ENCODE measurements at regions not wholly inside any gene's neighbourhood (a gene's known extent, or its start where the extent isn't known, plus 50 kb on each side); places are given as distances from the start of the nearest gene placed in this dataset.

- no TSS peak for BruUV-seq (replicated peaks)
- Histone ChIP-seq H3K27me3 (ENCODE audit: insufficient read depth, low read length) (no peaks in the 10 kb centered on the region), H3K9me3 (ENCODE audit: control insufficient read depth in 1 of 2, insufficient read depth in 1 of 2, low read depth in 1 of 2, low read length in 2 of 2) (no peaks in the 10 kb centered on the region), H2AFZ (ENCODE audit: low read depth, low read length, poor library complexity, severe bottlenecking) (no peak overlapping the region), H3K9ac (ENCODE audit: low read length) (no peak overlapping the region), H3K4me2 (ENCODE audit: low read length) (no peak overlapping the region), H4K20me1 (ENCODE audit: insufficient read depth) (no peaks in the 10 kb centered on the region), H3K27ac (ENCODE audit: low read depth, low read length) (no peak overlapping the region), H3K36me3 (ENCODE audit: control insufficient read depth in 1 of 2, insufficient read depth in 2 of 2, low read length in 2 of 2) (no peaks in the 10 kb centered on the region), H3K79me2 (ENCODE audit: insufficient read depth, low read length) (no peaks in the 10 kb centered on the region), H3K4me3 (replicated peaks in 1 of 2; ENCODE audit: low read depth in 1 of 2, low read length in 2 of 2) (no peak overlapping the region), H3K9me2 (ENCODE audit: insufficient read depth) (no peaks in the 10 kb centered on the region; the same call in 1 of the 2 replicates), H3K4me1 (ENCODE audit: control insufficient read depth in 1 of 2, insufficient read depth in 2 of 2, low read length in 2 of 2) (peaks cover 0 to 6% of the 10 kb centered on the region in 2 experiments; a peak in 2 of 4 replicates)
- ChIA-PET RAD21 (ENCODE audit: low non-redundant PET in 1 of 2, low total read pairs in 2 of 2, uncharacterized antibody in 2 of 2, unreplicated experiment in 2 of 2) (no interaction called here), CTCF (no interaction called here), POLR2A (no interaction called here)
- ATAC-seq, result no peak
- TF ChIP-seq EGR1 (IDR thresholded peaks at IDR 0.05; ENCODE audit: low read depth) (no peak), CEBPB (IDR thresholded peaks at IDR 0.05; ENCODE audit: low read depth) (no peak), SIN3A (IDR thresholded peaks at IDR 0.05; ENCODE audit: low read depth) (no peak), SRF (IDR thresholded peaks at IDR 0.05; ENCODE audit: low read depth) (no peak), ZNF274 (IDR thresholded peaks at IDR 0.05; ENCODE audit: low read depth, low read length) (no peak), ATF3 (IDR thresholded peaks at IDR 0.05) (no peak), EZH2phosphoT487 (IDR thresholded peaks at IDR 0.05; ENCODE audit: borderline replicate concordance) (no peak), TCF7L2 (IDR thresholded peaks at IDR 0.05; ENCODE audit: borderline replicate concordance, extremely low read depth, insufficient read depth, insufficient read length) (no peak), EZH2 (IDR thresholded peaks at IDR 0.05) (no peak), RAD21 (IDR thresholded peaks at IDR 0.05; ENCODE audit: low read depth) (no peak), CTCF (IDR thresholded peaks at IDR 0.05 in 2 of 3, conservative IDR thresholded peaks at IDR 0.05 in 1 of 3; ENCODE audit: borderline replicate concordance in 1 of 3, insufficient read depth in 1 of 3, low read depth in 2 of 3, low read length in 2 of 3) (no peak), SP1 (IDR thresholded peaks at IDR 0.05; ENCODE audit: low read depth) (no peak), ZFX (IDR thresholded peaks at IDR 0.05) (no peak), JUND (IDR thresholded peaks at IDR 0.05) (no peak), FOSL1 (IDR thresholded peaks at IDR 0.05; ENCODE audit: low read depth) (no peak), CBX3 (IDR thresholded peaks at IDR 0.05; ENCODE audit: low read depth) (no peak), POLR2AphosphoS5 (IDR thresholded peaks at IDR 0.05; ENCODE audit: low read depth, low read length) (no peak), YY1 (IDR thresholded peaks at IDR 0.05; ENCODE audit: extremely low read depth, insufficient replicate concordance, low read depth, low read length) (no peak)
- TF ChIP-seq, protein P1, sequence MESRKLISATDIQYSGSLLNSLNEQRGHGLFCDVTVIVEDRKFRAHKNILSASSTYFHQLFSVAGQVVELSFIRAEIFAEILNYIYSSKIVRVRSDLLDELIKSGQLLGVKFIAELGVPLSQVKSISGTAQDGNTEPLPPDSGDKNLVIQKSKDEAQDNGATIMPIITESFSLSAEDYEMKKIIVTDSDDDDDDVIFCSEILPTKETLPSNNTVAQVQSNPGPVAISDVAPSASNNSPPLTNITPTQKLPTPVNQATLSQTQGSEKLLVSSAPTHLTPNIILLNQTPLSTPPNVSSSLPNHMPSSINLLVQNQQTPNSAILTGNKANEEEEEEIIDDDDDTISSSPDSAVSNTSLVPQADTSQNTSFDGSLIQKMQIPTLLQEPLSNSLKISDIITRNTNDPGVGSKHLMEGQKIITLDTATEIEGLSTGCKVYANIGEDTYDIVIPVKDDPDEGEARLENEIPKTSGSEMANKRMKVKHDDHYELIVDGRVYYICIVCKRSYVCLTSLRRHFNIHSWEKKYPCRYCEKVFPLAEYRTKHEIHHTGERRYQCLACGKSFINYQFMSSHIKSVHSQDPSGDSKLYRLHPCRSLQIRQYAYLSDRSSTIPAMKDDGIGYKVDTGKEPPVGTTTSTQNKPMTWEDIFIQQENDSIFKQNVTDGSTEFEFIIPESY (IDR thresholded peaks at IDR 0.05; ENCODE audit: extremely low read depth, insufficient replicate concordance, low read length), result no peak
- no peak for DNase-seq (ENCODE audit: low read depth, low spot score)
- intact Hi-C loops (cut with micrococcal nuclease), result no loop called here
Observed at GRCh38 chr2:234273887-234274584, 222.8 kb downstream of the ARL4C start.

Data from HCT116 (cell line).